K562 (cell line): ENCODE measurements at regions not wholly inside any gene's neighbourhood (a gene's known extent, or its start where the extent isn't known, plus 50 kb on each side); places are given as distances from the start of the nearest gene placed in this dataset.
A peak's percentile ranks its signal among the peaks of the same experiment; 100 is the strongest.

Experiments
- ATAC-seq: fragments of 200-7000 bp; cut with Tn5 transposase; 3 replicates; pipeline ENCODE4 v1.9.1; 2020; ENCODE audit warnings: moderate library complexity
- BruUV-seq: library from RNA; stranded (reverse); fragments of 400-500 nt; replicated peaks from 2 replicates; lab custom pipeline; 2021; lab: Mats Ljungman, UMichigan
- CTCF ChIA-PET: fragments of 300-600 bp; formaldehyde crosslinking; extraction: SDS; loops from one replicate; lab custom pipeline; 2021; ENCODE audit warnings: low intra/inter-chr PET ratio; lab: Yijun Ruan, JAX
- POLR2A ChIA-PET: fragments of 300-600, 350-650 bp; sonication (Branson Sonifier 250); formaldehyde crosslinking; extraction: SDS; loops from one replicate; lab custom pipeline; 2021; ENCODE audit warnings: antibody characterized with exemption, inconsistent platforms; lab: Yijun Ruan, JAX
- DNase-seq, 4 experiments: peaks; one replicate each; pipeline versions ENCODE4 v3.0.0 to v3.0.0-alpha.2; 2011 to 2018; ENCODE audit warnings: low spot score in 3 of 4, mixed read lengths in 3 of 4; ENCODE audit errors: extremely low read depth in 1 of 4
- FAIRE-seq: peaks from 2 replicates; lab custom pipeline; 2011; peaks lifted over from hg19 to GRCh38; lab: Jason Lieb, UNC
- H2AFZ ChIP-seq: 2 replicates; pipeline ENCODE4 v1.6.0; 2011; ENCODE audit warnings: low read depth, low read length, control low read depth, inconsistent platforms
- H3K27ac ChIP-seq: fragments of 200-600 bp; 3 replicates; pipeline ENCODE4 v1.8.0; 2011; ENCODE audit warnings: low read depth, mild to moderate bottlenecking, control low read depth, inconsistent platforms, low read length, moderate library complexity, mixed read lengths; ENCODE audit errors: extremely low read depth
- H3K27me3 ChIP-seq, 2 experiments: fragments of 300-600 bp in 1 of 2; 2 replicates in 1 of 2; 3 replicates in 1 of 2; pipeline versions ENCODE4 v1.6.0 to v1.8.0; 2011; ENCODE audit warnings: inconsistent platforms in 2 of 2, low read length in 2 of 2, mild to moderate bottlenecking in 1 of 2, mixed read lengths in 1 of 2, moderate library complexity in 1 of 2; ENCODE audit not compliant: control insufficient read depth in 2 of 2, insufficient read depth in 2 of 2
- H3K36me3 ChIP-seq: fragments of 300-600 bp; 3 replicates; pipeline ENCODE4 v1.8.0; 2011; ENCODE audit warnings: mild to moderate bottlenecking, low read length, inconsistent platforms; ENCODE audit not compliant: control insufficient read depth, insufficient read depth
- H3K4me1 ChIP-seq, 2 experiments: fragments of 200-600 bp in 1 of 2; replicated peaks in 1 of 2; 2 replicates in 1 of 2; 3 replicates in 1 of 2; pipeline versions ENCODE4 v1.5.1 to v1.8.0; 2011; ENCODE audit warnings: inconsistent platforms in 2 of 2, low read length in 2 of 2, mild to moderate bottlenecking in 1 of 2, mixed read lengths in 1 of 2, moderate library complexity in 1 of 2; ENCODE audit not compliant: control insufficient read depth in 2 of 2, insufficient read depth in 2 of 2
- H3K4me2 ChIP-seq: 2 replicates; pipeline ENCODE4 v1.6.1; 2011; ENCODE audit warnings: low read length, control low read depth, inconsistent platforms, mixed read lengths; ENCODE audit not compliant: insufficient read depth
- H3K4me3 ChIP-seq: fragments of 200-600 bp; sonication (generic), shearing (Covaris generic); 2 replicates; pipeline ENCODE4 v1.5.1; 2016; ENCODE audit warnings: control low read depth, inconsistent platforms
- H3K79me2 ChIP-seq: fragments of 200-600 bp; 3 replicates; pipeline ENCODE4 v1.8.0; 2011; ENCODE audit warnings: low read length, inconsistent platforms; ENCODE audit not compliant: control insufficient read depth, insufficient read depth
- H3K9ac ChIP-seq, 2 experiments: 2 replicates each; pipeline versions ENCODE4 v1.6.0 to v1.6.1; 2011; ENCODE audit warnings: low read depth in 2 of 2, low read length in 2 of 2, control low read depth in 1 of 2, inconsistent platforms in 1 of 2, mild to moderate bottlenecking in 1 of 2, mixed read lengths in 1 of 2; ENCODE audit not compliant: insufficient read depth in 1 of 2
- H3K9me1 ChIP-seq: one replicate; pipeline ENCODE4 v1.6.0; 2011; ENCODE audit warnings: inconsistent platforms, mild to moderate bottlenecking, low read length, moderate library complexity; ENCODE audit not compliant: control insufficient read depth, insufficient read depth
- H3K9me3 ChIP-seq: replicated peaks from 2 replicates; pipeline ENCODE4 v1.5.1; 2011; ENCODE audit warnings: low read depth, low read length, inconsistent platforms; ENCODE audit not compliant: control insufficient read depth, insufficient read depth
- H4K20me1 ChIP-seq: replicated peaks from 2 replicates; pipeline ENCODE4 v1.6.1; 2011; ENCODE audit warnings: low read length, inconsistent platforms, mixed read lengths; ENCODE audit not compliant: control insufficient read depth, insufficient read depth
- CBFA2T3 ChIP-seq: fragments of 450-650 bp; IDR thresholded peaks from 2 replicates; pipeline ENCODE4 v1.6.1; 2017
- CEBPB ChIP-seq: fragments of 450-650 bp; IDR thresholded peaks from 2 replicates; pipeline ENCODE4 v1.6.1; 2016; ENCODE audit warnings: missing genetic modification characterization, missing compliant biosample characterization
- CEBPG ChIP-seq, 3 experiments: fragments of 200-800 bp in 1 of 3; sonication (Bioruptor generic) in 1 of 3; sonication (generic) in 1 of 3; formaldehyde crosslinking in 1 of 3; IDR thresholded peaks in 2 of 3; conservative IDR thresholded peaks in 1 of 3; 2 replicates each; pipeline versions ENCODE4 v1.6.1 to v1.8.0; 2016 to 2022; ENCODE audit warnings: missing compliant biosample characterization in 2 of 3, missing genetic modification characterization in 2 of 3, mild to moderate bottlenecking in 1 of 3, missing genetic modification reagents in 1 of 3
- FOXP1 ChIP-seq: sonication (generic); formaldehyde crosslinking; IDR thresholded peaks from 2 replicates; pipeline ENCODE4 v1.8.0; 2022; ENCODE audit warnings: mild to moderate bottlenecking, missing genetic modification reagents
- GABPA ChIP-seq: fragments of 200-800 bp; sonication (Bioruptor generic); conservative IDR thresholded peaks from 2 replicates; pipeline ENCODE4 v1.6.1; 2016; ENCODE audit warnings: low read depth, missing genetic modification characterization, missing compliant biosample characterization
- GABPB1 ChIP-seq: sonication (generic); formaldehyde crosslinking; IDR thresholded peaks from 2 replicates; pipeline ENCODE4 v1.8.0; 2022; ENCODE audit warnings: mild to moderate bottlenecking, missing genetic modification reagents
- HDAC1 ChIP-seq, 2 experiments: fragments of 450-650 bp; IDR thresholded peaks; 2 replicates each; pipeline ENCODE4 v1.6.1; 2016 to 2017; ENCODE audit warnings: inconsistent platforms in 1 of 2, mild to moderate bottlenecking in 1 of 2, moderate library complexity in 1 of 2
- IRF9 ChIP-seq: fragments of 450-650 bp; IDR thresholded peaks from 2 replicates; pipeline ENCODE4 v1.6.1; 2016; ENCODE audit warnings: missing biosample characterization, missing genetic modification characterization
- KDM1A ChIP-seq, 2 experiments: fragments of 450-650 bp; IDR thresholded peaks; 2 replicates each; pipeline ENCODE4 v1.6.1; 2016; ENCODE audit warnings: mild to moderate bottlenecking in 2 of 2
- MECOM ChIP-seq: fragments of 250-450 bp; sonication (Bioruptor Pico); IDR thresholded peaks from 2 replicates; pipeline ENCODE4 v1.8.0; 2022; ENCODE audit warnings: inconsistent platforms
- MEF2D ChIP-seq: conservative IDR thresholded peaks from 2 replicates; pipeline ENCODE4 v1.6.1; 2016; ENCODE audit warnings: low read depth, missing genetic modification characterization, missing compliant biosample characterization
- NR1H2 ChIP-seq: sonication (generic); formaldehyde crosslinking; IDR thresholded peaks from 2 replicates; pipeline ENCODE4 v1.4.0; 2020; ENCODE audit warnings: mild to moderate bottlenecking, missing genetic modification reagents
- NR2C1 ChIP-seq, 2 experiments: fragments of 450-650 bp; IDR thresholded peaks; 2 replicates each; pipeline ENCODE4 v1.6.1; 2017; ENCODE audit warnings: mild to moderate bottlenecking in 2 of 2, antibody characterized with exemption in 1 of 2, inconsistent platforms in 1 of 2, missing compliant biosample characterization in 1 of 2, missing genetic modification characterization in 1 of 2
- NR2C2 ChIP-seq, 2 experiments: fragments of 200-800 bp in 1 of 2; sonication (Bioruptor generic) in 1 of 2; sonication (generic) in 1 of 2; formaldehyde crosslinking in 1 of 2; IDR thresholded peaks; 2 replicates each; pipeline versions ENCODE4 v1.6.1 to v1.8.0; 2016 to 2022; ENCODE audit warnings: mild to moderate bottlenecking in 1 of 2, missing compliant biosample characterization in 1 of 2, missing genetic modification characterization in 1 of 2, missing genetic modification reagents in 1 of 2
- RCOR1 ChIP-seq, 2 experiments: IDR thresholded peaks; 2 replicates each; pipeline ENCODE4 v1.6.1; 2012; ENCODE audit warnings: low read depth in 2 of 2, low read length in 2 of 2, borderline replicate concordance in 1 of 2, improper control_type of control experiment in 1 of 2
- SMAD4 ChIP-seq: fragments of 250-450 bp; sonication (Bioruptor Pico); conservative IDR thresholded peaks from 2 replicates; pipeline ENCODE4 v1.8.0; 2021; ENCODE audit warnings: inconsistent platforms, mild to moderate bottlenecking, moderate library complexity
- SMARCA4 ChIP-seq: fragments of 450-650 bp; IDR thresholded peaks from 2 replicates; pipeline ENCODE4 v1.6.1; 2016
- ZNF511 ChIP-seq: sonication (generic); formaldehyde crosslinking; IDR thresholded peaks from 2 replicates; pipeline ENCODE4 v1.8.0; 2022; ENCODE audit warnings: mild to moderate bottlenecking, missing genetic modification reagents
- WGBS: fragments of 100-300 bp; shearing (Covaris generic); methylation state at CpG from one replicate; pipeline ENCODE4 v1.1.6; 2016; ENCODE audit warnings: low coverage, mixed read lengths; ENCODE audit not compliant: insufficient coverage; ENCODE audit errors: missing lambda C conversion rate; 5-methylcytosine and 5-hydroxymethylcytosine counted together
- in situ Hi-C: fragments of 300-500 bp; cut with MboI; formaldehyde crosslinking; loops from 4 replicates; pipeline ENCODE4 v1.15.0; 2018; ENCODE audit warnings: inconsistent platforms, mixed read lengths
- intact Hi-C: fragments of 100-400 bp; cut with micrococcal nuclease; formaldehyde crosslinking; loops from 2 replicates; pipeline ENCODE4 v1.14.2; 2022

- in situ Hi-C loops = no loop called here
- Histone ChIP-seq H3K9me3 (no peaks in the 10 kb centered on the region), H3K4me1 (peaks cover 13 to 36% of the 10 kb centered on the region in 2 experiments; a peak in 4 of 5 replicates), H3K9me1 (peaks cover under 1% of the 10 kb centered on the region), H3K27me3 (no peaks in the 10 kb centered on the region), H3K9ac (no peak overlapping the region), H3K4me3 (no peak overlapping the region), H3K36me3 (no peaks in the 10 kb centered on the region), H3K4me2 (0 out of 2 replicates have a peak overlapping the region, but pooled peaks have one; percentile 0), H3K79me2 (no peaks in the 10 kb centered on the region), H3K27ac (no peak overlapping the region), H2AFZ (no peak overlapping the region), H4K20me1 (no peaks in the 10 kb centered on the region)
- no peak for FAIRE-seq
- POLR2A ChIA-PET = interaction anchor here (0.5 kb wide), 1 partner anchor 7 kb away, joined by 4 read pairs; no protein-coding TSS in a partner anchor
- intact Hi-C loops = loop anchor here (5.0 kb wide), 3 partner anchors 48 to 173 kb away; partner anchors contain the start of gene RYBP
- DNase-seq = no peak
- 19% methylated on average over 12 of the region's 12 CpGs for WGBS
- BruUV-seq = no TSS peak
- ATAC-seq = peak; percentile 29
- CTCF ChIA-PET = no interaction called here
- no peak for TF ChIP-seq NR2C2 (CRISPR knock-in tag; IDR thresholded peaks at IDR 0.05)
- TF ChIP-seq NR2C2 (tag; IDR thresholded peaks at IDR 0.05) = peak; percentile 68; the same call in 1 of the 2 replicates
- no peak for TF ChIP-seq CEBPG (CRISPR knock-in tag; IDR thresholded peaks at IDR 0.05)
- peak in 1 of 2 experiments; percentile 74; a peak in 1 of 4 replicates for TF ChIP-seq CEBPG (tag; conservative IDR thresholded peaks at IDR 0.05 in 1 of 2, IDR thresholded peaks at IDR 0.05 in 1 of 2)
- no peak for TF ChIP-seq MEF2D (tag)
- peak; percentile 75 for TF ChIP-seq CEBPB (tag)
- TF ChIP-seq CBFA2T3 = peak; percentile 27
- no peak for TF ChIP-seq IRF9 (tag)
- TF ChIP-seq SMAD4 (CRISPR knock-in tag) = peak; percentile 43; the same call in 1 of the 2 replicates
- no peak for TF ChIP-seq GABPB1
- TF ChIP-seq NR1H2 (CRISPR knock-in tag) = no peak
- TF ChIP-seq KDM1A (IDR thresholded peaks at IDR 0.05) = peak; percentile 55 to 59; a peak in 3 of 4 replicates
- peak; percentile 27; the same call in 1 of the 2 replicates for TF ChIP-seq GABPA (tag)
- TF ChIP-seq SMARCA4 = no peak; the same call in 1 of the 2 replicates
- TF ChIP-seq RCOR1 (IDR thresholded peaks at IDR 0.05; ENCODE audit: borderline replicate concordance in 1 of 2, low read depth in 2 of 2, low read length in 2 of 2) = peak in 1 of 2 experiments; percentile 45; a peak in 1 of 4 replicates
- TF ChIP-seq HDAC1 (IDR thresholded peaks at IDR 0.05) = 0 out of 4 replicates have a peak, but pooled peaks of 1 of the 2 experiments have one; percentile 27
- TF ChIP-seq MECOM = 0 out of 2 replicates have a peak, but pooled peaks have one; percentile 29
- no peak for TF ChIP-seq FOXP1
- TF ChIP-seq NR2C1 (IDR thresholded peaks at IDR 0.05) = peak; percentile 37; the same call in 1 of the 2 replicates
- peak; percentile 65 for TF ChIP-seq NR2C1 (tag; IDR thresholded peaks at IDR 0.05)
- TF ChIP-seq ZNF511 = no peak
Measured at GRCh38 chr3:72274493-72275330, 489.8 kb upstream of the PROK2 start.
